GM12891 (cell line): ENCODE measurements at regions not wholly inside any gene's neighbourhood (a gene's known extent, or its start where the extent isn't known, plus 50 kb on each side); places are given as distances from the start of the nearest gene placed in this dataset.

Source experiments
- PAX5 ChIP-seq: IDR thresholded peaks from 2 replicates; pipeline ENCODE4 v1.6.1; 2011; ENCODE audit warnings: low read length, moderate library complexity, mild to moderate bottlenecking; ENCODE audit not compliant: insufficient read depth, severe bottlenecking
- POLR2A ChIP-seq: IDR thresholded peaks from 2 replicates; pipeline ENCODE4 v1.6.1; 2011; ENCODE audit warnings: low read depth, low read length, control low read depth
- POLR2AphosphoS5 ChIP-seq: IDR thresholded peaks from 2 replicates; pipeline ENCODE4 v1.6.1; 2011; ENCODE audit warnings: low read depth, low read length, control low read depth
- SPI1 ChIP-seq: IDR thresholded peaks from 2 replicates; pipeline ENCODE4 v1.6.1; 2011; ENCODE audit warnings: low read depth, low read length, control low read depth
- TAF1 ChIP-seq: IDR thresholded peaks from 2 replicates; pipeline ENCODE4 v1.6.1; 2011; ENCODE audit warnings: low read depth, low read length, control low read depth

DNA sequence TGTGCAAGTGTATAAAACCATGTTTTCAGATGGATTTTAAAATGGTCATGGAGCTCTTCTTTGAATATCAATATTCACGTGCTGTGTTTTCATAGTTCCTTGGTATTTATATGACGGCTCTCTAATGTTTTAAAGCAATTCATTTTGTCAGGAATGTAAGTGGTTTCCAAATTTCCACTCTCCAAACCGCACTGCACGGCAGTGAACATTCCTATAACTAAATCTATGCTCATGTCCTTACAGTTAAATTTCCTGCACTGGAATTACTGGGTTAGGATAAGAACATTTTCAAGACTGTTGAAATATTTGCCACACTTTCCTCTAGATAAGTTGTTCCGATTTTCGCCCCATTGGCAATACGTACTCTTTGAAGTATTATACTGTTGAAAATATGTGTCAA lies 398.9 kb downstream of the PMP22 start:
- TF ChIP-seq POLR2A (no peak), POLR2AphosphoS5 (no peak), TAF1 (no peak), SPI1 (no peak), PAX5 (no peak)
